HuH-7.5 (cell line): ENCODE measurements at regions not wholly inside any gene's neighbourhood (a gene's known extent, or its start where the extent isn't known, plus 50 kb on each side); places are given as distances from the start of the nearest gene placed in this dataset.
"Not testable (repeated sequence)": the region's sequence is repeated elsewhere in the genome, so short reads cannot be mapped to it uniquely, and the experiment has no call there.

ENCODE experiments used
- DNase-seq: peaks from one replicate; pipeline ENCODE4 v3.0.0; 2011; ENCODE audit warnings: low spot score

DNA sequence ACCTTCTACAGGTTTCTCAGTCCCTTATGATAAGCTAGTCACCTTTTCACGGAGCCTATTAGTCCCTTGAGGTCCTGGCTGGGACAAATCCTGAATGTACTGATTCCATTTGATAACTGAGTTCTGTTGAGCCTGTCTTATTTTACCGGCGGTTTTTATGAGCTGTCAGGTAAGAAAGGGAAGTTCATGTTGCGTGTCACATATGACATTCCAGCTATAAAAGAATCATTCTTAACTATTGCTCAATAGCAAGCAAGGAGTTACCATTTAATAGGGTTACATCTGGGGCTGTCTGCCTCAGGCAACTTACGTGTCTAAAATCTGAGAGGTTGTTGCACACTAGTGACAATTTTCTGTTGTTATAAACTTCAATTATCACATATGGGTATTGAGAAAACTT, 394.6 kb downstream of the TECRL start:
- no peak for DNase-seq

GRCh38 chr4:64001229-64001898, 407.9 kb downstream of the TECRL start:
- DNase-seq: no peak

DNA sequence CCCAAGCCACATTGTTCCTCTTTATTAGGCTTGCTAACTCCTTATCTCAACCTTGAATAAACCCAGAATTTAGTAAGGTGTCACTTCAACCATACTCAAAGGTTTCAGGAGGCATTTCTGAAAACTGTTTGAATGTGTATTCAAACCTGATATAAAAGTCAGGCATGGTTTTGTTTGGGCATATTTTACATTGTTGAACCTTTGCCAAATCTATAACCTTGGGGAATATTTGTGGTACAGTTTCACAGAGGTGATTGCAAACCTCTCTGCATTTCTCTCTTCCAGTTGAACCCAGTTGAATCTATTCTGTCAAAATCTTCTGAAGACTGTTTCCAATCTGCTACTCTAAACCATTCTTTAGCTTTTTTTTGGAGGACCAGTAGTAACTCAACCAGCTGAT, 409.0 kb downstream of the TECRL start:
- no peak for DNase-seq

DNA sequence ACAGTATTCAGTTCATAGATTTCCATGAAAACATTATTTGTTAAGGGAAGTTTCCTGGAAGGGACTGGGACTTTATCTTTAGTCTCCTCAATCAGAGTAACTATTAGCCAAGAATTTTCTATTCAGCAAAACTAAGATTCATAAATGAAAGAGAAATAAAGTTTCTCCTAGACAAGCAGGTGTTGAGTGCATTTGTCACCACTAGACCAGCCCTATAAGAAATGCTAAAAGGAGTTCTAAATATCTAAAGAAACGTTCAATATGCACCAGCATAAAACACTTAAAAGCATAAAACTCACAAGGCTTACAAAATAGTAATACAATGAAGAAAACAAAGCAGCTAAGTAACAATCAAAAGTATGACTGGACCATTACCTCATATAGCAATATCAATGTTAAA, 423.0 kb downstream of the TECRL start:
- no peak for DNase-seq

GRCh38 chr4:63983224-63983623, 426.0 kb downstream of the TECRL start:
- no peak for DNase-seq

DNA sequence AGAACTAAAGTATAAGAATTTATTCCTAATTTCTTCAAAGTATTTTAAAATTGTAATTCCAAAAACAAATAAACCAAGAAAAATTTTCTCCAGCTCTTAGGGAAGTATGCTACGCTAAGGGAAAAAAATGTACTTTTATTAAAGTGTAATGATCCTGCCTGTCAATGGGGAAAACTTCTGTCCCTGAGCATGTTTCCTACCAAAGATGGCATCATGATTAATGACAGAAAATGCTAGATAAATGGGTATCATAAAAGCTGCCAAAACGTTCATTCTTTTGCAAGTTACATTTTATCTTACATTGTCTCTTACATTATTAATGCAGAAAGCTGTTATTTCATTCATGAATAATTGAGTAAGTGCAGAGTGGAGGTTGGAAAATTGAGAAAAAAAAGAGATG, 443.4 kb downstream of the TECRL start:
- no peak for DNase-seq

GRCh38 chr4:63942706-63943286, 466.5 kb downstream of the TECRL start:
- DNase-seq: not testable (repeated sequence)

GRCh38 chr4:63937961-63938360, 471.3 kb downstream of the TECRL start:
- DNase-seq: no peak

GRCh38 chr4:63922146-63922545, 487.1 kb downstream of the TECRL start:
- DNase-seq: no peak

DNA sequence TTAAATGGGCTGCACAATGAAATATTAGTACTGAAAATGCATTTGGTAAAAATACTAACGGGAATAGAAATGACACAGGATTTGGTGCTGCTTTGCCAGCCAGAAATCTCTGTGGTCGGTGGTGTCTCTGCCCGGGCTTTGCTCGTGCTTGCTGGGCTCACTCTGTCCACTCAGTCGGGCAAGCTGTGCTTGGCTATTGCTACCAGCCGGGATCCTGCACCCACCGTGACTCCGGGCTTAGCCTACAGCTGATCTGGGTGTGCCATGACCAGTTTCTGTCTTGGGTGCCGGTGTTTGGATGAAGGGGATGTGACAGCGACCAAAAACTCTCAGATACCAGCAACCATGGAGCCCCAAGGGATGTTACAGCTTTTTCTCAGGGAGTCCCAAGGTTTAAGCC, 487.7 kb downstream of the TECRL start:
- DNase-seq: no peak

- DNase-seq: no peak
These were observed 489.4 kb downstream of the TECRL start for GRCh38 chr4:63919636-63920365.

GRCh38 chr4:63906660-63907183, 502.5 kb downstream of the TECRL start:
- no peak for DNase-seq

- no peak for DNase-seq
These were observed 505.0 kb downstream of the TECRL start for GRCh38 chr4:63904201-63904600.

DNA sequence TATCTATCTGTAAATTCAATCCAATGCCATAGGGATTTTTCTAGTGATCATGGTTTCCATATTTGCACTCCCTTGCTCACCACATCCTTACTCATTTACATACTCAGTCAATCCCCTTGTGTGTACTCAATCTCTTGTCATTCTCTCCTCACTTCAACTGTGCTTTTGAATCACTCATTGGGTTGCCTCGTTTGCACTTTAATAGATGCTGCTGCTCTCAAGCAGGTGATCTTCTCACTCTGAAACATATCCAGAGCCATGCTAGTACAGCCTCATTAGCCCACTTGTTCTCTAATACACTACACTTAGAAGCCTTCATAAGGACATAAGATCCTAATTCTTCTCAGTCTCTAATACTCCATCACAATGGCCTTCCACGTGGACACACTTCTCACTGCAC, 507.9 kb downstream of the TECRL start:
- no peak for DNase-seq

GRCh38 chr4:63898961-63899360, 510.3 kb downstream of the TECRL start:
- DNase-seq: no peak

- no peak for DNase-seq
These were observed 515.1 kb downstream of the TECRL start for GRCh38 chr4:63894161-63894560.

GRCh38 chr4:63869370-63869769, 539.9 kb downstream of the TECRL start:
- no peak for DNase-seq

GRCh38 chr4:63851496-63851895, 557.8 kb downstream of the TECRL start:
- no peak for DNase-seq

DNA sequence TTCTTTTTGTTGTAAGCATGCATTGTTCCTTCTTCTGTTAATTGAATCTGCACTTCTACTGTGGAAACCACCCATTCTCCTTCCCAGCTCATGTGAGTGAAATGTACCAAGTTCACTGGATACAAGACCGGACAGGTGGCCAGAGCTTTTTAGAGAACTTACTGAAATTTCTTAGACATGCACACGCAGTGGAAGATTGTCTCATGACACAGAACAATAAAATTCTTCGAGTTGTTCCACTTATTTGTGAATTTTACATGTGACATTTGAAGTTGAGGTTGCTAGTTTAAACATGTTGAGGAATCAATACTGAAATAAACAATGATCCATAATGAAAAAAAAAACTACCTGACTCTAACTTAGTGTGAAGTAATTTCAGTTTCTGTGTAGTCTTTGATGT, 568.0 kb downstream of the TECRL start:
- no peak for DNase-seq

DNA sequence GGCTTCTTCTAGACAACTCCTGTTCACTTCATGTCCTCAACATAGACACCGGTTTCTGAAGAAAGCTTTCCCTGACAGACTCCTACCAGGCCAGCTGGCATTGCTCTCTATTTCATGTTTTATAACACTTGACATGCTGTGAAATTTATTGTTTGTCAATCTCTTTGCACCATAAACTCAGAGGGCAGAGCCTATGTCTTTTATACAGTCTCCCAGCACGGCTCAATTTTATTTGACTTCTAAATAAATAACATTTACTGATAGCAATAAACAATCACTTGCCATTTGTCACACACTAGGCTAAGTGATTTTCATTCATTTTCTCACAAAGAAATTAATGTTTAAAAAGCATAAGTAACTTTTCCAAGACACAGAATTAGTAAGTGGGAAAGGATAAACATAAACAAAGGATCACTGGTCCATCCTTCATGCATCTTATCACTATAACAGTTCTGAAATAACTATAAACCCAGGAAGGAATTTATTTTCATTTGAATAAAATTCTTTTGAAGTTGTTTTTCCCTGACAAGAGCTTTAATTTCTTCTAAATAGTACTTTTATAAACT, 577.6 kb downstream of the TECRL start:
- DNase-seq: no peak

- no peak for DNase-seq
These were observed 591.9 kb downstream of the TECRL start for GRCh38 chr4:63817196-63817865.
